ENCODE measurements at regions not wholly inside any gene's neighbourhood (a gene's known extent, or its start where the extent isn't known, plus 50 kb on each side); places are given as distances from the start of the nearest gene placed in this dataset.

GRCh38 chr21:43349644-43350043, 77.3 kb downstream of the SIK1 start:
- TF ChIP-seq CTCF (IDR thresholded peaks at IDR 0.05; ENCODE audit: low read length) (no peak), EZH2 (IDR thresholded peaks at IDR 0.05; ENCODE audit: borderline replicate concordance, low read length) (no peak)
